ENCODE measurements at regions not wholly inside any gene's neighbourhood (a gene's known extent, or its start where the extent isn't known, plus 50 kb on each side); places are given as distances from the start of the nearest gene placed in this dataset.

DNA sequence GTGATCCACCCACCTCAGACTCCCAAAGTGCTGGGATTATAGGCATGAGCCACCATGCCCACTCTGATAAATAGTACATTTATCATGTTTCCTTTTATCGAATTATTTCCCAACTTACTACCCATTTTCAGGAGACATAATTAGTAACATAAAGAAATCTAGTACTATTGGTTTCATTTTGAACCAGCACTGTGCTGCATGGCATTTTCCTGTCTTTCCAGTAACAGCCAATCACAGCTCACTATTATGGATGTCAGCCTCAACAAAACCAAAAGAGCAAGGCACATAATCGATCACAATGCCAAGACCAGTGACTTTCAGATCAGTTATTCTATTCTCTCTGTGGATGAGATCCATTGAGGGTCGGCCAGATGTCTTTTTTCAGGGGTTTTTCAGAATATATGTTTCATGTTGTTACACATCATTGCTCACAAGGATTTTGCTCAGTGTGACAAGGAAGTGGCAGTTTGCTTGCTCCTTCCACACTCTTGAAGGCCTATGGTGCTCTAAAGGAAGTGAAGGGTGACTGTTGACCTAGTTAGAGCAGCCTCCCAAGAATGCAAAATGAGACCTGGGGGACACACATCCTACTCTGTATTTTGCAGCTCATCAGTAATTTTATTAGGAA, 233.4 kb downstream of the KCNRG start:
- Histone ChIP-seq H3K4me1 (ENCODE audit: control insufficient read depth in 2 of 2, insufficient read depth in 2 of 2, low read length in 2 of 2) (peaks cover 10 to 16% of the 10 kb centered on the region in 2 donors), H3K36me3 (replicated peaks in 1 of 2; ENCODE audit: control extremely low read depth in 1 of 2, control insufficient read depth in 1 of 2, extremely low read depth in 1 of 2, insufficient read depth in 2 of 2, low read length in 1 of 2) (no peaks in the 10 kb centered on the region), H3K4me3 (ENCODE audit: control extremely low read depth in 1 of 5, extremely low read depth in 1 of 5, insufficient read depth in 1 of 5, low read depth in 2 of 5, low read length in 4 of 5) (no peak overlapping the region), H3K27ac (ENCODE audit: low read length in 2 of 2) (no peak overlapping the region), H3K9ac (ENCODE audit: low read length) (no peak overlapping the region), H3K4me2 (replicated peaks; ENCODE audit: low read depth, low read length, poor library complexity, severe bottlenecking) (no peak overlapping the region), H3K79me2 (ENCODE audit: control insufficient read depth, insufficient read depth, low read length) (no peaks in the 10 kb centered on the region), H4K20me1 (ENCODE audit: control insufficient read depth, insufficient read depth, low read length, poor library complexity, severe bottlenecking) (no peaks in the 10 kb centered on the region), H3K27me3 (replicated peaks in 1 of 4; ENCODE audit: control extremely low read depth in 1 of 4, control insufficient read depth in 3 of 4, insufficient read depth in 4 of 4, low read length in 3 of 4) (no peaks in the 10 kb centered on the region), H2AFZ (ENCODE audit: insufficient read depth, low read depth, low read length, poor library complexity, severe bottlenecking) (no peak overlapping the region), H3K9me3 (ENCODE audit: control extremely low read depth in 1 of 3, control insufficient read depth in 2 of 3, insufficient read depth in 1 of 3, low read length in 2 of 3) (no peaks in the 10 kb centered on the region)
- WGBS (ENCODE audit: insufficient coverage) = no CpG with 5 or more reads among the region's 3 CpGs
- TF ChIP-seq EZH2 (IDR thresholded peaks at IDR 0.05; ENCODE audit: borderline replicate concordance, insufficient read depth, low read depth, low read length, poor library complexity, severe bottlenecking) = no peak
- TF ChIP-seq CTCF (IDR thresholded peaks at IDR 0.05) = no peak
- H3K27ac Mint-ChIP-seq = no peak overlapping the region
- ATAC-seq (ENCODE audit: low read depth) = no peak
- intact Hi-C loops (cut with micrococcal nuclease) = no loop called here
- peaks cover 24% of the 10 kb centered on the region for H3K4me1 Mint-ChIP-seq
- CTCF ChIA-PET = interaction anchor here (0.6 kb wide), 1 partner anchor 129 kb away, joined by 4 read pairs; no protein-coding TSS in a partner anchor
- DNase-seq = no peak
- POLR2A ChIA-PET = no interaction called here
- H3K9me3 Mint-ChIP-seq (ENCODE audit: insufficient read depth) = no peaks in the 10 kb centered on the region
- no peak overlapping the region for H3K4me3 Mint-ChIP-seq
- H3K27me3 Mint-ChIP-seq = no peaks in the 10 kb centered on the region

DNA sequence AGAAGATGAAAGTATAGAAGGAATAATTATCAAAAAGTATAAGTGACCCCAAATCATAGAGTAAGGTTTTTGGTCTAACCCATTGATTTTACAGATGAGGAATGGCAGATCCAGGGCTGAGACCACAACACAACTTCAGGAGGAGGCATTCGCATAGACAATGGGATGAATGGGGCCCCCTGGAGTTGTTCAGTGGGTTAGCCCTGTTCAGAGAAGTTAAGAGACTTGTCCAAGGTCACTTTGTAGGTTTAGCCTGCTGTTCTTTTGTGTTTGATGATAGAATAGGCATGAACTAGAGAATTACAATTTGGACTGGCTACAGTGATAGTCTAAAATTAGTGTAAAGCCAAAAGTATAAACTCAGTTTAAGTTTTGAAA, 233.9 kb downstream of the KCNRG start:
- H3K79me2 ChIP-seq (ENCODE audit: control insufficient read depth, insufficient read depth, low read length) = no peaks in the 10 kb centered on the region
- Mint-ChIP-seq H3K4me1 (peaks cover 24% of the 10 kb centered on the region), H3K27me3 (no peaks in the 10 kb centered on the region), H3K9me3 (ENCODE audit: insufficient read depth) (no peaks in the 10 kb centered on the region), H3K27ac (no peak overlapping the region), H3K4me3 (no peak overlapping the region)
- no peaks in the 10 kb centered on the region for H3K36me3 ChIP-seq (replicated peaks in 1 of 2; ENCODE audit: control extremely low read depth in 1 of 2, control insufficient read depth in 1 of 2, extremely low read depth in 1 of 2, insufficient read depth in 2 of 2, low read length in 1 of 2)
- ATAC-seq (ENCODE audit: low read depth) = no peak
- H3K27me3 ChIP-seq (replicated peaks in 1 of 4; ENCODE audit: control extremely low read depth in 1 of 4, control insufficient read depth in 3 of 4, insufficient read depth in 4 of 4, low read length in 3 of 4) = no peaks in the 10 kb centered on the region
- DNase-seq = no peak
- 100% methylated on average over 1 of the region's 1 CpG for WGBS (ENCODE audit: insufficient coverage)
- ChIA-PET POLR2A (no interaction called here), CTCF (no interaction called here)
- no peaks in the 10 kb centered on the region for H3K9me3 ChIP-seq (ENCODE audit: control extremely low read depth in 1 of 3, control insufficient read depth in 2 of 3, insufficient read depth in 1 of 3, low read length in 2 of 3)
- H4K20me1 ChIP-seq (ENCODE audit: control insufficient read depth, insufficient read depth, low read length, poor library complexity, severe bottlenecking) = no peaks in the 10 kb centered on the region
- no peak overlapping the region for H3K4me2 ChIP-seq (replicated peaks; ENCODE audit: low read depth, low read length, poor library complexity, severe bottlenecking)
- H3K27ac ChIP-seq (ENCODE audit: low read length in 2 of 2) = no peak overlapping the region
- no peak overlapping the region for H3K9ac ChIP-seq (ENCODE audit: low read length)
- no peak overlapping the region for H2AFZ ChIP-seq (ENCODE audit: insufficient read depth, low read depth, low read length, poor library complexity, severe bottlenecking)
- H3K4me3 ChIP-seq (ENCODE audit: control extremely low read depth in 1 of 5, extremely low read depth in 1 of 5, insufficient read depth in 1 of 5, low read depth in 2 of 5, low read length in 4 of 5) = no peak overlapping the region
- intact Hi-C loops (cut with micrococcal nuclease) = no loop called here
- H3K4me1 ChIP-seq (ENCODE audit: control insufficient read depth in 2 of 2, insufficient read depth in 2 of 2, low read length in 2 of 2) = peaks cover 10 to 16% of the 10 kb centered on the region in 2 donors
- TF ChIP-seq EZH2 (IDR thresholded peaks at IDR 0.05; ENCODE audit: borderline replicate concordance, insufficient read depth, low read depth, low read length, poor library complexity, severe bottlenecking) (no peak), CTCF (IDR thresholded peaks at IDR 0.05) (no peak)
